HS-5 (cell line): ENCODE measurements at regions not wholly inside any gene's neighbourhood (a gene's known extent, or its start where the extent isn't known, plus 50 kb on each side); places are given as distances from the start of the nearest gene placed in this dataset.
"Not testable (repeated sequence)": the region's sequence is repeated elsewhere in the genome, so short reads cannot be mapped to it uniquely, and the experiment has no call there.

ENCODE experiments used
- DNase-seq: peaks from one replicate; pipeline ENCODE4 v3.0.0-alpha.2; 2012; ENCODE audit warnings: low read depth

GRCh38 chr12:33187409-33187808, 252.2 kb downstream of the SYT10 start:
- DNase-seq = no peak

DNA sequence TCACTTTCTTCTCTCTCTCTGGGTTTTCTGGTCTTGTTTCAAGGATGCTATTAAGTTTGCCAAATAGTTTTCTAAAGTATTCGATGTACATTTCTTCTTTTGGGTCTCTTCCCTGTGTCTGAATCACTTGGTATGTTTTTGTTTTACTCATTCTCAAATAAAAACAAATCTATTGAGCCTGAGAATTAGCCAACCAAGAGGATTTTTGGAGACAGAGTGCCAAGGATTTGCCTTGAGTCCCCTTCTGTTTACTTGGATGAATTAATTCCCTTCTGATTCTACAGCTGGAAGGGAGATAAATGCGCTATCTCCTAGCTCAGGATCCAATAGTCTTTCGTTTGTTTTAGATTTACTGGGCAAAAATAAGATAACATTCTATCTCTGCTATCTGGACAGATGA, 255.5 kb downstream of the SYT10 start:
- no peak for DNase-seq

DNA sequence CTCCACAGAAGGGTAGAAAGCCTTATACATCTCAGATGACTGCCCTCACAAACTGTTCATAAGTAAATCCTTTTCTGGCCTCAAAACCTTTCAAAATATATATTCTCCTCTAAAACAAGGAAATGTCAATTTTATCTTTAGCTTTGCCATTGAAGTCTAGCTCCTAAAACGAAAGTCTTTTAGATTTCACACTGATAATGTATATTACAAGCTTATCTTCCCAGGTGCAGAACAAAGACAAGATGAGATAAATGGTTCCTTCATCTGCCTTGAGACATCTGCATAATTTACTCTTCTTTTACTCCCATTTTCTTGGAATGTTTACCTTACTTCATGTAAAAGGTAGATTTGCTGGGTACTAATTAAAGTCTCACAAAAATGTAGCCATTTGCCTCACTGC, 257.1 kb downstream of the SYT10 start:
- DNase-seq = no peak

GRCh38 chr12:33180918-33181317, 258.7 kb downstream of the SYT10 start:
- DNase-seq = peak; percentile 52

GRCh38 chr12:33166260-33166659, 269.7 kb upstream of the PKP2 start:
- DNase-seq = not testable (repeated sequence)

- no peak for DNase-seq
These were observed 259.5 kb upstream of the PKP2 start for GRCh38 chr12:33156042-33156441.

DNA sequence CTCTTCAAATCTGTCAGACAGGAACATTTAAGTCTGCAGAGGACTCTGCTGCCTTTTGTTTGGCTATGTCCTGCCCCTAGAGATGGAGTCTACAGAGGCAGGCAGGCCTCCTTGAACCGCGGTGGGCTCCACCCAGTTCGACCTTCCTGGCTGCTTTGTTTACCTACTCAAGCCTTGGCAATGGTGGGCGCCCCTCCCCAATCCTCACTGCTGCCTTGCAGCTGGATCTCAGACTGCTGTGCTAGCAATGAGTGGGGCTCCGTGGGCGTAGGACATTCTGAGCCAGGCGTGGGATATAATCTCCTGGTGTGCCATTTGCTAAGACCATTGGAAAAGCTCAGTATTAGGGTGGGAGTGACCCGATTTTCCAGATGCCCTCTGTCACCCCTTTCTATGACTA, 250.7 kb upstream of the PKP2 start:
- not testable (repeated sequence) for DNase-seq

GRCh38 chr12:33129500-33129899, 232.9 kb upstream of the PKP2 start:
- no peak for DNase-seq

- DNase-seq = no peak
These were observed 229.2 kb upstream of the PKP2 start for GRCh38 chr12:33125755-33126154.

- no peak for DNase-seq
These were observed 219.7 kb upstream of the PKP2 start for GRCh38 chr12:33116284-33116683.

DNA sequence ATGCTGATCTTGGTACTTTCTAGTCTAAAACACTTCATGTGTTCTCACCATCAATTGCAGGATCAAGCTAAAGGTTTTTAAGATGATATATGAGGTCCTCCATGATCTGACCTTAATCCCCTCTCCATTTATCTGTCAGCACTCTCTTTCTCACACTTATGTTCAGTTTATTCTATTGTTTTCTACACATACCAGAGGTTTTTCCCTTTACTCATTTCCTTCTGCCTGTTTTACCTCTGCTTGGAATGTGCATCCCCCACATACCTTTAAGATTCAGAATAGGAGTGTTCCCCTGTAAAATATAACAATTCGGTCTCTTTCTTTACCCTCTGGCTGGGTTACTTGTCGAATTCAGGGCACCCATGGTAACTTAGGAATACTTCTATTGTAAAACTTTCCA, 219.1 kb upstream of the PKP2 start:
- peak; percentile 6 for DNase-seq

GRCh38 chr12:33111850-33112249, 215.3 kb upstream of the PKP2 start:
- DNase-seq = no peak

DNA sequence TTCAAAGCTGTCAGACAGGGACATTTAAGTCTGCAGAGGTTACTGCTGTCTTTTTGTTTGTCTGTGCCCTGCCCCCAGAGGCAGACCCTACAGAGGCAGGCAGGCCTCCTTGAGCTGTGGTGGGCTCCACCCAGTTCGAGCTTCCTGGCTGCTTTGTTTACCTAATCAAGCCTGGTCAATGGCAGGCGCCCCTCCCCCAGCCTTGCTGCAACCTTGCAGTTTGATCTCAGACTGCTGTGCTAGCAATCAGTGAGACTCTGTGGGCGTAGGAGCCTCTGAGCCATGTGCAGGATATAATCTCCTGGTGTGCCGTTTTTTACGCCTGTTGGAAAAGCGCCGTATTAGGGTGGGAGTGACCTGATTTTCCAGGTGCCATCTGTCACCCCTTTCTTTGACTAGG, 211.2 kb upstream of the PKP2 start:
- not testable (repeated sequence) for DNase-seq

DNA sequence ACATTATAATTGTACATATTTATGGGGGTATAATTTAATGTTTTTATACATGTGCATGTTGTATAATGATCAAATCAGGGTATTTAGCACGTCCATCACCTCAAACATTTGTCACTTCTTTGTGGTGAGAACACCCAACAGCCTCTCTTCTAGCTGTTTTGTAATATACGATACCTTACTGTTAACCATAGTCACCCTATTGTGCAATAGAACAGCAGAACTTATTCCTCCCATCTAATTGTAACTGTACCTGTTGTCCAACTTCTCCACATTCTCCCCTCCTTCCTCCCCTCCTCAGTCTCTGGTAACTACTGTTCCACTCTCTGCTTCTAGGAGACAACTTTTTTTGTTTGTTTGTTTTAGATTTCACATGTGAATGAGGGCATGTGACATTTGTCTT, 197.0 kb upstream of the PKP2 start:
- no peak for DNase-seq

- not testable (repeated sequence) for DNase-seq
These were observed 191.3 kb upstream of the PKP2 start for GRCh38 chr12:33087876-33088275.

DNA sequence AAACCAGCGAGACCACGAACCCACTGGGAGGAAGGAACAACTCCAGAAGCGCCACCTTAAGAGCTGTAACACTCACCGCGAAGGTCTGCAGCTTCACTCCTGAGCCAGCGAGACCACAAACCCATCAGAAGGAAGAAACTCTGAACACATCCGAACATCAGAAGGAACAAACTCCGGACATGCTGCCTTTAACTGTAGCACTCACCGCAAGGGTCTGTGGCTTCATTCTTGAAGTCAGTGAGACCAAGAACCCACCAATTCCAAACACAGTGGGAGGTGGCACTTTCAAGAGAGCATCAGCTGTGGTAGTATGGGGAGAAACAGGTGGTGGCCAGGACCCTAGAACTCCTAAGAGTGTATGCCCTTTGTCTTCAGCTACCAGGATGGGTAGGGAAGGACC, 179.8 kb upstream of the PKP2 start:
- not testable (repeated sequence) for DNase-seq

DNA sequence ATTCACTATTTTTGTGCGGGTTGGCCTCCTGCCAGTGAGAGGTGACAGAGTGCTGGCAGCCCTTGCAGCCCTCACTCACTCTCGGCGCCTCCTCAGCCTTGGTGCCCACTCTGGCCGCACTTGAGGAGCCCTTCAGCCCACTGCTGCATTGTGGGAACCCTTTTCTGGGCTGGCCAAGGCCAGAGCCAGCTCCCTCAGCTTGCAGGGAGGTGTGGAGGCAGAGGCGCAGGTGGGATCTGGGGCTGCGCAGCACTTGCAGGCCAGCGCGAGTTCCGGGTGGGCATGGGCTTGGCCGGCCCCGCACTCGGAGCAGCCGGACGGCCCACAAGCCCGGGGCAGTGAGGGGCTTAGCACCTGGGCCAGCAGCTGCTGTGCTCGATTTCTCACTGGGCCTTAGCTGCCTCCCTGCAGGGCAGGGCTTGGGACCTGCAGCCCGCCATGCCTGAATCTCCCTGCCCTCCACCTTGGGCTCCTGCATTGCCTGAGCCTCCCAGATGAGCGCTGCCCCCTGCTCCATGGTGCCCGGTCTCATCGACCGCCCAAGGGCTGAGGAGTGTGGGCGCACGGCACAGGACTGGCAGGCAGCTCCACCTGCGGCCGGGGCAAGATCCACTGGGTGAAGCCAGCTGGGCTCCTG, 178.7 kb upstream of the PKP2 start:
- DNase-seq = not testable (repeated sequence)

- DNase-seq = no peak
These were observed 165.3 kb upstream of the PKP2 start for GRCh38 chr12:33061844-33062243.

DNA sequence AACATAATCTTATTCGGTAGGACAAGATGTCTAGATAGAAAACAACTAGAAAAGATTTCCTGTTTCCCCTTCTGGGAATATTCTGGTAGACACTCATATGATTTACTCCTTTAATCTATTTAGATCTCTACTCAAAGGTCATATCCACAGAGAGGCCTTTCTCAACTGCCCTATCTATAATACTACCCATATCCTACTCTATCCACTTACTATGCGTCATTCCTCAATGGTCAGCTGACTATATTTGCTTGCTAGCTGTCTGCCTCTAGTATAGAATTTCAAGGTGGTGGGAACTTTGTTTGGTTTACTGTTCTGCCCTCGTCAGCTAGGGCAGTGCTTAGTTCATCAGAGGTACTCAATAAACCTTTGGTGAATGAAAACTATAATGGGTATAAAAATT, 157.8 kb upstream of the PKP2 start:
- no peak for DNase-seq

DNA sequence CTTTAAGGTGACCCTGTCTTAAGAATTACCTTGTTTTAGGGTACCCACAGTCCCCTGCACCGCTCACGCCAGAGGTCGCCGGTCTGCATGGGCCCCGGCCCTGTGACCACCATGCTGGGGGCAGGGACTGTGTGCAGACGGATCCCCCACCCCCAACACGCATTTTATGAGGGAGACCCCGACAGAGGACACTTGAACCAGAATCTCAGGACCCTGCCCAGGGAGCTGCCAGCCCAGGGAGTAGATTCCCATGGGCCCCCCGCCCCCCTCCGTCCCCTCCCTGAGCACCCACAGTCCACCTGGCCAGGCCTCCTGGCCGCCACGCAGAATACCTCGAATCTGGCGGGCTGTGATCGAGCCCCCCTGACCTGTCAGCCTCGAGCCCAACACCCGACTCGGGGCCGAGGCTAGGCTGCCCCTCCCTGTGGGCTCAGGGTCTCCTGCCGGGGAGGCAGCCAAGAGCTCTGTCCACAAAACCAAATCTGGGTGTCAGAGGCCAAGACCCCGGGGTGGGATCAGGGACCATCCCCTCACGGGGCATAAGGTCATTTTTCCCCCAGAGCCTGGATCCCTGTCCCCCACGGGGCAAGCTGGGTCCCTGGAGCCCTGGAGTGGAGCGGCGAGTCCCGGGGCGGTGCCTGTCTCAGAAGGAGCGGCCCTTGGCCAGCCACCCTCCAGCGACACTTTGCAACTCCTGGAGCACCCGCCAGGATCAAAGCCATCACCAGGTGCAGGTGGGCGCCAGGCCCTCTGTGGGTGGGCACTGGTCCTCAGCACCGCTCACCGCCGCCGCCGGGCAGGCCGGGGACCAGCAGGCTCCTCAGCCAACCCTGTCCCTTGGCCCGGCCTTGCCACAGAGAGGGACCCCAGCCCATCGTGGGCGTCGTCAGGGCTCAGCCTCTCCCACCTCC, 155.8 kb upstream of the PKP2 start:
- no peak for DNase-seq

DNA sequence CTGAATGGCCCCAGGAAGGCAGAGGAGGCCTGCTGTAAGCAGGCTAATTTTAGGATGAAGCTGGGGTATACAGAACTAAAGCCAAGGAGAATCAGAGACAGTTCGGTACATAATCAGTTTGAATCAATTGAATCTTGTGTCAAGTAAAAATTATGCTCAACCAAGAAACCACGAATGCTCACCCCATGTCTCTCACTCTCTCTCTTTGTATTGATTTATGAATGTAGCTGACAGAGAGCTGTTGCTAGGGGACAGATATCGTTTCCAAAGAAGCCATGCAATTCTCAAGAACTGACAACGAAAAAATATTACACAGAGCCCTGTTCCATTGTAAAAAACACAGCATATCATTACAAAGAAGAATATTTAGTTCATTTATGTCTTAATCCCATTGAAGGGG, 151.1 kb upstream of the PKP2 start:
- DNase-seq = no peak

GRCh38 chr12:33044447-33044846, 147.9 kb upstream of the PKP2 start:
- no peak for DNase-seq

GRCh38 chr12:33041562-33041961, 145.0 kb upstream of the PKP2 start:
- no peak for DNase-seq

DNA sequence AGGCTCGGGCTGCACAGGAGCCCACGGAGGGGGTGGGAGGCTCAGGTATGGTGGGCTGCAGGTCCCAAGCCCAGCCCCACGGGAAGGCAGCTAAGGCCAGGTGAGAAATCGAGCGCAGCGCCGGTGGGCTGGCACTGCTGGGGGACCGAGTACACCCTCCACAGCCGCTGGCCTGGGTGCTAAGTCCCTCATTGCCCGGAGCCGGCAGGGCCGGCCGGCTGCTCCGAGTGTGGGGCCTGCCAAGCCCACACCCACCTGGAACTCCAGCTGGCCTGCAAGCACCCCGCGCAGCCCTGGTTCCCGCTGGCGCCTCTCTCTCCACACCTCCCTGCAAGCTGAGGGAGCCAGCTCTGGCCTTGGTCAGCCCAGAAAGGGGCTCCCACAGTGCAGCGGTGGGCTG, 137.4 kb upstream of the PKP2 start:
- not testable (repeated sequence) for DNase-seq
